NB4 (cell line): ENCODE measurements at regions not wholly inside any gene's neighbourhood (a gene's known extent, or its start where the extent isn't known, plus 50 kb on each side); places are given as distances from the start of the nearest gene placed in this dataset.

Experiments used
- DNase-seq: peaks from one replicate; pipeline ENCODE4 v3.0.0; 2010; ENCODE audit warnings: low read depth
- H3K4me3 ChIP-seq: one replicate; pipeline ENCODE4 v1.5.1; 2011; ENCODE audit warnings: mild to moderate bottlenecking, low read depth, low read length, moderate library complexity
- CTCF ChIP-seq: IDR thresholded peaks from one replicate; pipeline ENCODE4 v1.5.1; 2012; ENCODE audit warnings: low read depth, low read length
- MAX ChIP-seq: IDR thresholded peaks from 2 replicates; pipeline ENCODE4 v1.6.1; 2011; ENCODE audit warnings: low read depth, low read length
- MYC ChIP-seq: IDR thresholded peaks from 2 replicates; pipeline ENCODE4 v1.6.1; 2011; ENCODE audit warnings: low read depth, low read length
- POLR2A ChIP-seq: IDR thresholded peaks from 2 replicates; pipeline ENCODE4 v1.6.1; 2011; ENCODE audit warnings: mild to moderate bottlenecking; ENCODE audit not compliant: insufficient read length; ENCODE audit errors: extremely low read depth

- no peak overlapping the region for H3K4me3 ChIP-seq
- DNase-seq: no peak
- TF ChIP-seq MAX (no peak), CTCF (no peak), POLR2A (no peak), MYC (no peak)
These were observed 1023.0 kb upstream of the SORCS1 start for GRCh38 chr10:108187408-108188012.

GRCh38 chr10:108184114-108184513, 1019.6 kb upstream of the SORCS1 start:
- no peak for TF ChIP-seq MYC
- TF ChIP-seq CTCF: no peak
- TF ChIP-seq POLR2A: no peak
- no peak for TF ChIP-seq MAX
- DNase-seq: no peak
- no peak overlapping the region for H3K4me3 ChIP-seq

- DNase-seq: no peak
- no peak overlapping the region for H3K4me3 ChIP-seq
- no peak for TF ChIP-seq MYC
- TF ChIP-seq MAX: no peak
- no peak for TF ChIP-seq CTCF
- no peak for TF ChIP-seq POLR2A
These were observed 1016.4 kb upstream of the SORCS1 start for GRCh38 chr10:108180878-108181277.

GRCh38 chr10:108169846-108170245, 1005.3 kb upstream of the SORCS1 start:
- no peak for DNase-seq
- no peak for TF ChIP-seq MYC
- H3K4me3 ChIP-seq: no peak overlapping the region

- no peak overlapping the region for H3K4me3 ChIP-seq
- no peak for DNase-seq
- no peak for TF ChIP-seq MYC
- no peak for TF ChIP-seq MAX
- no peak for TF ChIP-seq POLR2A
- no peak for TF ChIP-seq CTCF
These were observed 1003.3 kb upstream of the SORCS1 start for GRCh38 chr10:108167766-108168165.

GRCh38 chr10:108166401-108166800, 1001.9 kb upstream of the SORCS1 start:
- DNase-seq: no peak
- H3K4me3 ChIP-seq: no peak overlapping the region
- TF ChIP-seq MAX (no peak), CTCF (no peak), POLR2A (no peak), MYC (no peak)
